D721Med (cell line): ENCODE measurements at regions not wholly inside any gene's neighbourhood (a gene's known extent, or its start where the extent isn't known, plus 50 kb on each side); places are given as distances from the start of the nearest gene placed in this dataset.

ENCODE experiments used
- DNase-seq: peaks from one replicate; pipeline ENCODE4 v3.0.0; 2011; ENCODE audit warnings: low spot score; ENCODE audit not compliant: insufficient read length
- FAIRE-seq: peaks from 2 replicates; lab custom pipeline; 2011; peaks lifted over from hg19 to GRCh38; lab: Jason Lieb, UNC
- TF ChIP-seq, protein P1 (sequence below): IDR thresholded peaks from 2 replicates; pipeline ENCODE4 v1.5.1; 2012; ENCODE audit warnings: mild to moderate bottlenecking, control low read depth; ENCODE audit not compliant: insufficient read depth; ENCODE audit errors: missing control alignments

DNA sequence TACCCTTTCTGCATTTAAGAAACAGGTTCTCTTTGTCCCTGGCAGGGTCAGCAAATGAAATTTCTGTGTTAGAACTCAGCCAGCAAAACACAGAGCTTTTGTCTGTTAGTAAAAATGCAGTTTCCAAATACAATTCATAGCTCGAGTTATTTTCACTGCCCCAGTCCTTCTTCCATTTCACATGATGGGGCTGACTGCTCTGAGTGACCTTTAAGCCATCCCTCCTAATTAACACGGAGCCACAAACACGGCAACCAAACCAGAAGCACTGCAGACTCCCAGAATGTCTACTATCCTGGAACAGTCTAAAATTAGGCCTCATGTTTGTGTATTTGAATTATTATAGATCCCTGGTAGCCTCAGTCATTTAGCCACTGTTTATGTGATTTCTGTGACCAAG lies 99.1 kb upstream of the RGS4 start:
- TF ChIP-seq, protein P1, sequence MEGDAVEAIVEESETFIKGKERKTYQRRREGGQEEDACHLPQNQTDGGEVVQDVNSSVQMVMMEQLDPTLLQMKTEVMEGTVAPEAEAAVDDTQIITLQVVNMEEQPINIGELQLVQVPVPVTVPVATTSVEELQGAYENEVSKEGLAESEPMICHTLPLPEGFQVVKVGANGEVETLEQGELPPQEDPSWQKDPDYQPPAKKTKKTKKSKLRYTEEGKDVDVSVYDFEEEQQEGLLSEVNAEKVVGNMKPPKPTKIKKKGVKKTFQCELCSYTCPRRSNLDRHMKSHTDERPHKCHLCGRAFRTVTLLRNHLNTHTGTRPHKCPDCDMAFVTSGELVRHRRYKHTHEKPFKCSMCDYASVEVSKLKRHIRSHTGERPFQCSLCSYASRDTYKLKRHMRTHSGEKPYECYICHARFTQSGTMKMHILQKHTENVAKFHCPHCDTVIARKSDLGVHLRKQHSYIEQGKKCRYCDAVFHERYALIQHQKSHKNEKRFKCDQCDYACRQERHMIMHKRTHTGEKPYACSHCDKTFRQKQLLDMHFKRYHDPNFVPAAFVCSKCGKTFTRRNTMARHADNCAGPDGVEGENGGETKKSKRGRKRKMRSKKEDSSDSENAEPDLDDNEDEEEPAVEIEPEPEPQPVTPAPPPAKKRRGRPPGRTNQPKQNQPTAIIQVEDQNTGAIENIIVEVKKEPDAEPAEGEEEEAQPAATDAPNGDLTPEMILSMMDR = no peak
- no peak for FAIRE-seq
- DNase-seq = no peak

DNA sequence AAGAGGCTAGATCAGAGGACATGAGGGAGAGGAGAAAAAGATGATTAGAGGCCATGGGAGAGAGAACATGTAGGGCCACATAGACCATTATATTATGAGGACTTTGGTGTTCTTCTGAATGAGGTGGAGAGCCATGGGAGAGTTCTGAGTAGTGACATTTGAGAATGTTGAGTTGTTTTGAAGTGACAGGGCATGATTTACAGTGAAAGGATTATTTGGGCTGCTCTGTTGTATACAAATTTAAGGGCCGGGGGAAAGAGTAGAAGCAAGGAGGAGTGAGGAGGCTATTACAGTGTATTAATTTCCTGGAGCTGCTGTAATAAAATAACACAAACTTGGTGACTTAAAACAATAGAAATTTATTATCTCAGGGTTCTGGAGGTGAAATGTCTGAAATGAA lies 102.5 kb upstream of the RGS4 start:
- no peak for DNase-seq
- FAIRE-seq = no peak

DNA sequence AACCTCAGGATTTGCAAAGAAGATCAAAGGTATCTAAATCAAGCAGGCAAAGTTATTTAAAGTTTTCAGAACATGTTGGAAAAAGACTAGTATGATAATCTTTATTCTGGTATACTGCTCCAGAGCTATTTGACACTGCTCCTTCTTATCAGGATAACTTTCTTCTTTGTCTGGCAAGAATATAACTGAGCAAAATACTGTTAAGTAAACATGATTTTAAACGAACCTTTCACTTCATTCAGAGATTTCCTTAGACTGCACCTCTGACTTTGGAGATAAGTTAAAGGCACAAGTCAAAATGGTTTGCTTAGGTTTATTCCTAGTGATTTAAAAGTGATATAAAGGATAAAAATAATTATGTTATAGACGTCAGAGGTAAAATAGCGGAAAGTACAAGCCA lies 103.9 kb upstream of the CCDC190 start:
- TF ChIP-seq, protein P1 = no peak
- DNase-seq (no peak), FAIRE-seq (peak; percentile 60)

More for the DNA sequence above, 102.5 kb upstream of the RGS4 start:
- TF ChIP-seq, protein P1 = no peak

DNA sequence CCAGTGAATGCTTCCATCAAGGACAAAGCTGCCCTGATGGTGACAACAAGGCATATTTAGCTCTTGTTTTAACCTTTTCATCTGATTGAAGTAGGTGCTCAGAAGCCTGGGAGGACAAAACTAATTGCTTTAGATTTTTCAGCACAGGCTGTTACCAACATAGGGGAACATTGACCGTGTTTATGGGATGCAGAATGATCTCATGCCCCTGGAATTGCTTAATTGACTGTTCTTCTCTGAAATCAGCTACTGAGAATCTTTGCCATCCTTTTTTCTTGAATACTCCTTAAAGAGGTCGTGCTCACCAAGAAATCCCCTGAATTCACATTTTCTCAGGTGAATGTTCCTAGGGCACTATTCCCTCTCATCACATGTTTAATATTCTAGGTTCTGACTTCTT lies 95.9 kb upstream of the CCDC190 start:
- FAIRE-seq = no peak
- DNase-seq = no peak
- TF ChIP-seq, protein P1 = no peak

DNA sequence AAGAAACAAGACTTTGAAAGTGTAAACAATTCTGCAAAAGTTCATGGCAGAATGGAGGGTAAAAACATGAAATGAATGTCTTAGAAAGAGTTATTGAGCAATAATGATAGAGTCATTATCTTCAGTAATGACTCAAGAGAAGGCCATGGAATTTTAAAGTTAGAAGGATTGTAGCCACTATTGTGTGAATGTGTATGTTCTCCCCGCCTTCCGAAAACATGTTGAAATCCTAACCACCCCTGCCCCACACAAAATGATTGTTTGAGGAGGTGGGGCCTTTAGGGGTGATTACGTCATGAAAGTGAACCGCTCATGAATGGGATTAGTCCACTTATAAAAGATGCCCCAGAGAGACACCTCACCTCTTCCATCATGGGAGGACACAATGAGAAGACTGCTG lies 93.8 kb upstream of the CCDC190 start:
- no peak for DNase-seq
- TF ChIP-seq, protein P1 = no peak
- no peak for FAIRE-seq

DNA sequence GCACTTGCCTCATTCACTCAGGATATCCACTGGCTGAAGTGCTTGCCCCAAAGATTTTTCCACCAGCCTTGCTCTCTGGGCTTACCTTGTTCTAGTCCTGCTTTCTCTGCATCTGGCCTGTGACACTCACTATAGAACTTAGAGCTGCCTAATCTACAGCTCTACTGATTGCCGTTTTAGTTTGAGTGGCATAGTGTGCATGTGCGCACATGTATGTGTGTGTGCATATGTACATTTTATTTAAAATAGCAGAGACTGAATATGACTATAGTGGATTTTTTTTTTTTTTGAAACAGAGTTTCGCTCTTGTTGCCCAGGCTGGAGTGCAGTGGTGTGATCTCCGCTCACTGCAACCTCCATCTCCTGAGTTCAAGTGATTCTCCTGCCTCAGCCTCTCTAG lies 92.0 kb upstream of the CCDC190 start:
- FAIRE-seq = no peak
- DNase-seq = no peak
- TF ChIP-seq, protein P1 = no peak

DNA sequence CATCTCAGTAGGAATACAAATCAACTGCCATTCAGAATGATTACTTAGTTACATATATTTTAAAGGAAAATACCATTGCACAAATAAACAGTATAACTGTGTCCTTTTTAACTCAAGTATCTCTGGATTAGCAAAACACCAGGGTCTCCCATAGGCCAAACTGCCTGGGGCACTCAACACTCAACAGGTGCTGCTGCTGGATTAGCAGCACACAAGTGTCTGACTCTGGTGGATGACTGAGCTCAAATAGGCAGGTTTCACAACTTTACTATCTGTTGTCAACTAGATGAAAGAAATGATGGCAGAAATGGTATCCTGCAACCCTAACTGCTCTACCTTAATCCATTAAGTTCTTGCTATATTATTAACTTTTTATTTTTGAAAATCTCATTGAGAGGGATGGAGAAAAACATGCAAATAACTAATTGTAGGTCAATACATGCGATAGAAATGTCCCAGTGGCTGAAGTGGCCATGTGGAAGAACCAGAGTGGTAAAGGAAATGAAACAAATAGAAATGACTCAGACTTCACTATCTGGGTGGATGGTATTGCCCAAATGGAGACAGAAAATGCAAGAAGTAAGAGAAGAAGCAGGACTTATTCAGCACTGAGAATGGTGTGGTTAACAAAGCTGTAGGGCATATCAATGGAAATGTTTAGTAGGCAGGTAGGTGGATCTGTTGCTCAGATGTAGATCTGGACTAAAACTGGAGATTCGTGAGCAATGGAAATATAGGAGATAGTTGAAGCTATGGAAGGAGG lies 90.8 kb upstream of the CCDC190 start:
- TF ChIP-seq, protein P1 = no peak
- no peak for FAIRE-seq
- no peak for DNase-seq
